ENCODE measurements at regions not wholly inside any gene's neighbourhood (a gene's known extent, or its start where the extent isn't known, plus 50 kb on each side); places are given as distances from the start of the nearest gene placed in this dataset.
A peak's percentile ranks its signal among the peaks of the same experiment; 100 is the strongest.

GRCh38 chrX:28120072-28120471 is 138.8 kb upstream of the DCAF8L1 start:
- in situ Hi-C loops (cut with HindIII; ENCODE audit: low pct_unique_long_range_greater_than_20kb, low sequenced_read_pairs), result no loop called here
- DNase-seq (ENCODE audit: low read depth), result peak; percentile 32

GRCh38 chrX:28108186-28108945 is 127.1 kb upstream of the DCAF8L1 start:
- no peak for DNase-seq (ENCODE audit: low read depth)
- in situ Hi-C loops (cut with HindIII; ENCODE audit: low pct_unique_long_range_greater_than_20kb, low sequenced_read_pairs), result no loop called here

- in situ Hi-C loops (cut with HindIII; ENCODE audit: low pct_unique_long_range_greater_than_20kb, low sequenced_read_pairs), result no loop called here
These were observed 117.9 kb upstream of the DCAF8L1 start for GRCh38 chrX:28099166-28099565.

GRCh38 chrX:28085653-28086052 is 104.4 kb upstream of the DCAF8L1 start:
- in situ Hi-C loops (cut with HindIII; ENCODE audit: low pct_unique_long_range_greater_than_20kb, low sequenced_read_pairs), result no loop called here
- DNase-seq (ENCODE audit: low read depth), result no peak

More at GRCh38 chrX:28099166-28099565, 117.9 kb upstream of the DCAF8L1 start:
- no peak for DNase-seq (ENCODE audit: low read depth)

- in situ Hi-C loops (cut with HindIII; ENCODE audit: low pct_unique_long_range_greater_than_20kb, low sequenced_read_pairs), result no loop called here
- peak; percentile 2 for DNase-seq (ENCODE audit: low read depth)
These were observed 77.7 kb upstream of the DCAF8L1 start for GRCh38 chrX:28058901-28059300.

- DNase-seq (ENCODE audit: low read depth), result no peak
- in situ Hi-C loops (cut with HindIII; ENCODE audit: low pct_unique_long_range_greater_than_20kb, low sequenced_read_pairs), result no loop called here
These were observed 61.7 kb upstream of the DCAF8L1 start for GRCh38 chrX:28042826-28043564.

GRCh38 chrX:28042260-28042659 is 61.0 kb upstream of the DCAF8L1 start:
- in situ Hi-C loops (cut with HindIII; ENCODE audit: low pct_unique_long_range_greater_than_20kb, low sequenced_read_pairs), result no loop called here
- DNase-seq (ENCODE audit: low read depth), result no peak

GRCh38 chrX:28039258-28039657 is 58.0 kb upstream of the DCAF8L1 start:
- no peak for DNase-seq (ENCODE audit: low read depth)
- in situ Hi-C loops (cut with HindIII; ENCODE audit: low pct_unique_long_range_greater_than_20kb, low sequenced_read_pairs), result no loop called here
